Heart right ventricle (tissue), 16 donors: ENCODE measurements at regions not wholly inside any gene's neighbourhood (a gene's known extent, or its start where the extent isn't known, plus 50 kb on each side); places are given as distances from the start of the nearest gene placed in this dataset.
A peak's percentile ranks its signal among the peaks of the same experiment; 100 is the strongest.

Experiments used
- ATAC-seq, 8 donors: fragments of 200-7000 bp; cut with Tn5 transposase; one replicate each; pipeline ENCODE4 v1.9.1; 2020; ENCODE audit warnings: mild to moderate bottlenecking in 8 of 8, moderate library complexity in 8 of 8, moderate number of reproducible peaks in 1 of 8
- DNase-seq, 2 donors: peaks; one replicate each; pipeline ENCODE4 v3.0.0-alpha.2; 2020
- H3K27ac ChIP-seq, 10 donors: fragments of 200-600 bp; sonication (generic) in 2 of 10; one replicate each; pipeline versions ENCODE4 v1.5.0 to v1.8.0; 2020 to 2022; ENCODE audit warnings: mild to moderate bottlenecking in 3 of 10
- H3K27me3 ChIP-seq, 7 donors: fragments of 200-600 bp; one replicate each; pipeline ENCODE4 v1.8.0; 2021 to 2022; ENCODE audit warnings: mild to moderate bottlenecking in 2 of 7
- H3K36me3 ChIP-seq, 9 donors: fragments of 200-600 bp; sonication (generic) in 1 of 9; one replicate each; pipeline versions ENCODE4 v1.5.0 to v1.8.0; 2020 to 2022; ENCODE audit warnings: mild to moderate bottlenecking in 2 of 9
- H3K4me1 ChIP-seq, 9 donors: fragments of 200-600 bp; sonication (generic) in 1 of 9; one replicate each; pipeline versions ENCODE4 v1.5.0 to v1.8.0; 2020 to 2022; ENCODE audit warnings: mild to moderate bottlenecking in 4 of 9
- H3K4me3 ChIP-seq, 10 donors: fragments of 200-600 bp; sonication (generic) in 2 of 10; one replicate each; pipeline versions ENCODE4 v1.5.0 to v1.8.0; 2020 to 2022; ENCODE audit warnings: mild to moderate bottlenecking in 7 of 10, moderate library complexity in 2 of 10
- H3K9me3 ChIP-seq, 11 donors: fragments of 200-600 bp in 10 of 11; sonication (generic) in 2 of 11; one replicate each; pipeline versions ENCODE4 v1.5.0 to v1.8.0; 2013 to 2022; ENCODE audit warnings: mild to moderate bottlenecking in 2 of 11, control low read depth in 1 of 11, moderate library complexity in 1 of 11
- CTCF ChIP-seq, 9 donors: fragments of 200-600 bp; sonication (generic) in 2 of 9; IDR thresholded peaks; one replicate each; pipeline versions ENCODE4 v1.5.0 to v1.8.0; 2021 to 2022; ENCODE audit warnings: antibody characterized with exemption in 9 of 9, mild to moderate bottlenecking in 5 of 9, moderate library complexity in 1 of 9
- WGBS, 2 donors: extraction: QIAGEN DNeasy Blood & Tissue Kit; methylation state at CpG; one replicate each; pipeline ENCODE4 v1.1.7; 2013; ENCODE audit warnings: inconsistent platforms in 1 of 2; 5-methylcytosine and 5-hydroxymethylcytosine counted together
- intact Hi-C, 10 donors: fragments of 100-400 bp; cut with DNase I; formaldehyde crosslinking; loops; one replicate each; pipeline versions ENCODE4 v1.11.1 to v1.14.2; 2022
- donor health status: Arrhythmogenic right ventricular cardiomyopathy.
- donor health status: ischemic (EF 13 %, LVEDD 7.1; RV severe dilation, severe dysfunction).
- donor health status: healthy with polysubstance abuse.
- donor health status: DM: no; HTN: yes; CAD: no.
- donor health status: DM: no; HTN: no; CAD: no.
- donor health status: ischemic (EF 25% LVEDD 6.9; RV normal size, moderate dysfunction).
- donor health status: ischemic (EF 25% LVEDD 5.7; RV mildly dilated, moderate dysfunction).
- donor health status: healthy.
- donor health status: DM: yes; HTN: yes; CAD: no.
- donor health status: Ischemic cardiomyopathy.
- donor health status: ischemic (EF 35%, LVEDD 5.7; RV mildly dilated, moderate dysfunction).
- donor health status: nonischemic (EF 11% LVEDD 7.7; RV severe dilation, severe dysfunction).
- donor health status: DM: yes; HTN: yes; CAD: no.
- donor health status: PGD.
- donor health status: ischemic (EF 29% LVEDD 5.4; RV normal size, mild dysfunction).
- donor health status: nonischemic (EF 23%, LVEDD 6.1; RV moderate dilation, normal function).

- no peak for TF ChIP-seq CTCF (IDR thresholded peaks at IDR 0.05)
- Histone ChIP-seq H3K27ac (peak overlapping the region in 1 of 10 donors; percentile 18), H3K9me3 (no peaks in the 10 kb centered on the region), H3K27me3 (no peaks in the 10 kb centered on the region), H3K36me3 (no peaks in the 10 kb centered on the region), H3K4me1 (peaks cover 0 to 11% (median 0%) of the 10 kb centered on the region in 9 donors), H3K4me3 (no peak overlapping the region)
- WGBS, 2 donors: 86 to 90% methylated on average over 4 of the region's 4 CpGs
- intact Hi-C loops: loop anchor here in 1 of 10 donors (10.0 kb wide), 1 partner anchor 64 kb away; the partner anchor contains the start of gene LSM6
- DNase-seq: no peak
- peak in 1 of 8 donors; percentile 4 for ATAC-seq
Measured at GRCh38 chr4:146110871-146111485, 64.5 kb upstream of the LSM6 start.

- WGBS, 2 donors: 78 to 82% methylated on average over 1 of the region's 1 CpG
- Histone ChIP-seq H3K4me1 (peaks cover 0 to 25% (median 0%) of the 10 kb centered on the region in 9 donors), H3K27me3 (no peaks in the 10 kb centered on the region), H3K4me3 (no peak overlapping the region), H3K27ac (no peak overlapping the region), H3K36me3 (no peaks in the 10 kb centered on the region), H3K9me3 (no peaks in the 10 kb centered on the region)
- ATAC-seq (no peak), DNase-seq (no peak)
- TF ChIP-seq CTCF (IDR thresholded peaks at IDR 0.05): no peak
- intact Hi-C loops: no loop called here
Measured at GRCh38 chr4:146108756-146109155, 66.8 kb upstream of the LSM6 start.

GRCh38 chr4:146107587-146108240 lies 67.8 kb upstream of the LSM6 start:
- no peak overlapping the region for H3K27ac ChIP-seq
- H3K9me3 ChIP-seq: no peaks in the 10 kb centered on the region
- intact Hi-C loops: no loop called here
- H3K27me3 ChIP-seq: no peaks in the 10 kb centered on the region
- no peak for DNase-seq
- no peak for ATAC-seq
- no peaks in the 10 kb centered on the region for H3K36me3 ChIP-seq
- peaks cover 0 to 20% (median 0%) of the 10 kb centered on the region in 9 donors for H3K4me1 ChIP-seq
- H3K4me3 ChIP-seq: no peak overlapping the region
- TF ChIP-seq CTCF (IDR thresholded peaks at IDR 0.05): no peak
- WGBS, 2 donors: 93 to 94% methylated on average over 3 of the region's 3 CpGs

- DNase-seq: no peak
- H3K27me3 ChIP-seq: no peaks in the 10 kb centered on the region
- H3K4me3 ChIP-seq: no peak overlapping the region
- intact Hi-C loops: no loop called here
- peaks cover 0 to under 1% (median 0%) of the 10 kb centered on the region in 11 donors for H3K9me3 ChIP-seq
- peak in 1 of 8 donors; percentile 18 for ATAC-seq
- no peaks in the 10 kb centered on the region for H3K36me3 ChIP-seq
- H3K27ac ChIP-seq: peak overlapping the region in 1 of 10 donors; percentile 82
- no peak for TF ChIP-seq CTCF (IDR thresholded peaks at IDR 0.05)
- WGBS, 2 donors: 91 to 96% methylated on average over 1 of the region's 1 CpG
- H3K4me1 ChIP-seq: peaks cover 0 to 19% (median 0%) of the 10 kb centered on the region in 9 donors
Measured at GRCh38 chr4:146105464-146105863, 70.1 kb upstream of the LSM6 start.
